KMS-11 (cell line): ENCODE measurements at regions not wholly inside any gene's neighbourhood (a gene's known extent, or its start where the extent isn't known, plus 50 kb on each side); places are given as distances from the start of the nearest gene placed in this dataset.

Source experiments
- H2AFZ ChIP-seq: fragments of 200-600 bp; sonication (generic); 2 replicates; pipeline ENCODE4 v1.6.1; 2016; ENCODE audit warnings: antibody characterized with exemption, mixed run types, low read depth
- H3K27ac ChIP-seq: fragments of 200-600 bp; sonication (generic); 2 replicates; pipeline ENCODE4 v1.6.1; 2016; ENCODE audit warnings: mild to moderate bottlenecking, mixed run types
- H3K27me3 ChIP-seq: fragments of 200-600 bp; sonication (generic); 2 replicates; pipeline ENCODE4 v1.6.1; 2017; ENCODE audit warnings: mild to moderate bottlenecking, low read depth, mixed run types, moderate library complexity; ENCODE audit not compliant: insufficient read depth
- H3K36me3 ChIP-seq: fragments of 200-600 bp; sonication (generic); 2 replicates; pipeline ENCODE4 v1.6.1; 2017; ENCODE audit warnings: mild to moderate bottlenecking, mixed run types; ENCODE audit not compliant: insufficient read depth
- H3K4me1 ChIP-seq: fragments of 200-600 bp; sonication (generic); 2 replicates; pipeline ENCODE4 v1.6.1; 2016; ENCODE audit warnings: mild to moderate bottlenecking, low read depth, mixed run types; ENCODE audit not compliant: poor library complexity, severe bottlenecking
- H3K4me2 ChIP-seq: fragments of 200-600 bp; sonication (generic); 2 replicates; pipeline ENCODE4 v1.7.0; 2016; ENCODE audit warnings: mild to moderate bottlenecking, mixed run types
- H3K4me3 ChIP-seq: fragments of 200-600 bp; sonication (generic); IDR thresholded peaks from 2 replicates; pipeline ENCODE4 v1.6.1; 2017; ENCODE audit warnings: low read depth, low read length, mixed read lengths; ENCODE audit not compliant: insufficient read depth
- H3K79me2 ChIP-seq: fragments of 200-600 bp; sonication (generic); 2 replicates; pipeline ENCODE4 v1.6.1; 2016; ENCODE audit warnings: low read depth, mixed run types; ENCODE audit not compliant: insufficient read depth
- H3K9ac ChIP-seq: fragments of 200-600 bp; sonication (generic); 2 replicates; pipeline ENCODE4 v1.6.1; 2016; ENCODE audit warnings: mild to moderate bottlenecking, mixed run types
- H4K20me1 ChIP-seq: fragments of 200-600 bp; sonication (generic); 2 replicates; pipeline ENCODE4 v1.6.1; 2016; ENCODE audit warnings: mild to moderate bottlenecking, mixed run types; ENCODE audit not compliant: insufficient read depth
- CTCF ChIP-seq: fragments of 200-600 bp; sonication (generic); conservative IDR thresholded peaks from 2 replicates; pipeline ENCODE4 v1.6.1; 2017; ENCODE audit warnings: low read depth, mild to moderate bottlenecking, antibody characterized with exemption, low read length, moderate library complexity, mixed read lengths

GRCh38 chr15:39431376-39431775, 149.5 kb upstream of the THBS1 start:
- Histone ChIP-seq H3K79me2 (no peaks in the 10 kb centered on the region), H3K4me2 (no peak overlapping the region), H2AFZ (no peak overlapping the region), H3K36me3 (no peaks in the 10 kb centered on the region), H3K27me3 (no peaks in the 10 kb centered on the region), H4K20me1 (no peaks in the 10 kb centered on the region), H3K27ac (no peak overlapping the region), H3K9ac (no peak overlapping the region), H3K4me3 (no peak overlapping the region), H3K4me1 (peaks cover 50% of the 10 kb centered on the region)
- no peak for TF ChIP-seq CTCF

GRCh38 chr15:39432026-39432425, 148.9 kb upstream of the THBS1 start:
- no peaks in the 10 kb centered on the region for H3K79me2 ChIP-seq
- TF ChIP-seq CTCF, result no peak
- H3K4me3 ChIP-seq, result no peak overlapping the region
- H3K36me3 ChIP-seq, result no peaks in the 10 kb centered on the region
- no peak overlapping the region for H3K9ac ChIP-seq
- H3K4me2 ChIP-seq, result no peak overlapping the region
- H3K27me3 ChIP-seq, result no peaks in the 10 kb centered on the region
- H3K4me1 ChIP-seq, result peaks cover 44% of the 10 kb centered on the region
- H2AFZ ChIP-seq, result no peak overlapping the region
- H4K20me1 ChIP-seq, result no peaks in the 10 kb centered on the region
- no peak overlapping the region for H3K27ac ChIP-seq

- H3K9ac ChIP-seq, result no peak overlapping the region
- no peak overlapping the region for H3K4me3 ChIP-seq
- H3K27me3 ChIP-seq, result no peaks in the 10 kb centered on the region
- H3K4me2 ChIP-seq, result no peak overlapping the region
- no peaks in the 10 kb centered on the region for H3K79me2 ChIP-seq
- H3K36me3 ChIP-seq, result no peaks in the 10 kb centered on the region
- H3K27ac ChIP-seq, result no peak overlapping the region
- no peaks in the 10 kb centered on the region for H4K20me1 ChIP-seq
- H3K4me1 ChIP-seq, result peaks cover 35% of the 10 kb centered on the region
- no peak for TF ChIP-seq CTCF
- H2AFZ ChIP-seq, result no peak overlapping the region
These were observed 147.9 kb upstream of the THBS1 start for GRCh38 chr15:39432912-39433348.

DNA sequence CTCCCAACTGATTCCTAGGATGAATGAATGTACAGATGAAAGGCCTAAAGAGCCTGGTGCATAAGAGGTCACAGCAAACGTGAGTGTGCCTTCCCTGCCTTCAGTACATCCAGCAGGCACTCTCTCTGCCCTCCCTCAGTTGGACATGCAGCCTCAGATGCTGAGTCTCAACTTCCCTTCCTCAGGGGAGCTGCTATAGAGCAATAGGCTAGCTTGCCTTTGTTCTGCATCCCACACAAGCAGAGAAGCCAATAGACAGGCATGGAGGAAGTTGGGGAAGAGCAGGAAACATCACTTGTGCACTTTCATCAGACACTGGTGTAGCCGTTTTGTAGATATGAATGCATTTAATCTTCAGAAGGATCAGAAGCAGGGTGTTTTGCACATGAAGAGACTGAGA, 147.5 kb upstream of the THBS1 start:
- Histone ChIP-seq H3K27me3 (no peaks in the 10 kb centered on the region), H3K4me1 (peaks cover 30% of the 10 kb centered on the region), H3K4me3 (no peak overlapping the region), H3K9ac (no peak overlapping the region), H4K20me1 (no peaks in the 10 kb centered on the region), H3K27ac (no peak overlapping the region), H3K36me3 (no peaks in the 10 kb centered on the region), H3K4me2 (no peak overlapping the region), H2AFZ (no peak overlapping the region), H3K79me2 (no peaks in the 10 kb centered on the region)
- TF ChIP-seq CTCF, result no peak

- Histone ChIP-seq H4K20me1 (no peaks in the 10 kb centered on the region), H3K79me2 (no peaks in the 10 kb centered on the region), H3K27ac (no peak overlapping the region), H3K9ac (no peak overlapping the region), H2AFZ (no peak overlapping the region), H3K27me3 (no peaks in the 10 kb centered on the region), H3K4me2 (no peak overlapping the region), H3K4me1 (peaks cover 22% of the 10 kb centered on the region), H3K4me3 (no peak overlapping the region), H3K36me3 (no peaks in the 10 kb centered on the region)
- no peak for TF ChIP-seq CTCF
These were observed 146.7 kb upstream of the THBS1 start for GRCh38 chr15:39434163-39434562.
